GM18907 (cell line): ENCODE measurements at regions not wholly inside any gene's neighbourhood (a gene's known extent, or its start where the extent isn't known, plus 50 kb on each side); places are given as distances from the start of the nearest gene placed in this dataset.

Experiments used
- ATAC-seq: cut with Tn5 transposase; IDR thresholded peaks from one replicate; pipeline ENCODE4 v1.9.1; 2021; ENCODE audit warnings: mild to moderate bottlenecking, moderate library complexity; ENCODE audit not compliant: unreplicated experiment

DNA sequence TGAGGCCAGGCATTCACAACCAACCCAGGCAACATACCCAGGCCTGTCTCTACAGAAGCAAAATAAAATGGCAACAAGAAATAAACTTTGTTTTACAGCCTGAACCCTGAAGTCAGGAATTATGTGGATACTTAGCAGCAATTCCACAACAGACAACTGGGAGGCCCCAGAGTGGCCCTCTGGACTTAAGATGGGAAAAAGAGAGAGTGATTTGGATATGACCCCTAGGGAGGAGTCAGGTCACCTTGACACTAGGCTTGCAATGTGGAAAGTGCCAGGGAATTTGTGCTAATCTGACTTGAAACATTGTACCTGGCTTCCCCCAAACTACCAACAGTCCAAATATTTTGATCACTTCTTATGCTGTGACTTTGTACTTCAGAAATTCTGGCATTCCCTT is 193.1 kb downstream of the PARM1 start:
- ATAC-seq = no peak

DNA sequence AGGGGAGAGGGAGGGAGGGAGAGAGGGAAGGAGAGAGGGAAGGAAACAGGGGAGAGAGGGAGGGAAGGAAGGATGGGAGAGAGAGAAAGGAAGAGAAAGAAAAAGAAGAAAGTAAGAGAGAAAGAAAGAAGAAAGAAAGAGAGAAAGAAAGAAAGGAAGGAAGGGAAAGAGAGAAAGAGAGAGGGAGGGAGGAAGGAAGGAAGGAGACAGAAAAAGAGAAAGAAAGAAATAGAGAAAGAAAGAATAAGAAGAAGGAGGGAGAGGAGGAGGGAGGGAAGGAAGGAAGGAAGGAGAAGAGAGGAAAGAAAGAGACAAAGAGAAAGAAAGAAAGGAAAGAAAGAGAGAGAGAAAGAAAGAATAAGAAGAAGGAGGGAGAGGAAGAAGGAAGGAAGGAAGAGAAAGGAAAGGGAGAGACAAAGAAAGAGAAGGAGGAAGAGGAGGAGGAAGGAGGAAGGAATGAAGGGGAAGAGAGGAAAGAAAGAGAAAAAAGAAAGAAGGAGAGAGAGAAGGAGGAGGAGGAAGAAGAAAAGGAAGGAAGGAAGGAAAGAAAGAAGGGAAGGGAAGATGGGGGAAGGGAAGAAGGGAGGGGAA is 189.6 kb downstream of the PARM1 start:
- no peak for ATAC-seq

DNA sequence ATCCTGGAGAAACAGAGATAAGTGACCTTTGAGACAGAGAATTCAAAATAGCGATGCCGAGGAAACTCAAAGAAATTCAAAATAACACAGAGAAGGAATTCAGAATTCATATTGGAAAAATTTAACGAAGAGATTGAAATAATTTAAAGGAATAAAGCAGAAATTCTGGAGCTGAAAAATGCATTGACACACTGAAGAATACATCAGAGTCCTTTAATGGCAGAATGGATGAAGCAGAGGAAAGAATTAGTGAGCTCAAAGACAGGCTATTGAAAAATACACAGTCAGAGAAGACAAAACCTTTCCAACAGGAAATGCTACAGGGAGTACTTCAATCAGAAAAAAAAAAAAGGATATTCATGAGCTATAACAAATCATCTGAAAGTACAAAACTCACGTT is 185.8 kb downstream of the PARM1 start:
- no peak for ATAC-seq

DNA sequence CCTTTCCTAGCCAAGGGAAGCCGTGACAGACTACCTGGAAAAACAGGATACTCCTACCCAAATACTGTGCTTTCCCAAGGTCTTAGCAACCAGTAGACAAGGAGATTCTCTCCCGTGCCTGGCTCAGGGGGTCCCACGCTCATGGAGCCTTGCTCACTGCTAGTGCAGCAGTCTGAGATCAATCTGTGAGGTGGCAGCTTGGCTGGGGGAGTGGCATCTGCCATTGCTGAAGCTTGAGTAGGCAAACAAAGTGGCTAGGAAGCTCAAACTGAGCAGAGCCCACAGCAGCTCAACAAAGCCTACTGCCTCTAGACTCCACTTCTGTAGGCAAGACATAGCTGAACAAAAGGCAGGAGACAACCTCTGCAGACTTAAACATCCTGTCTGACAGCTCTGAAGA is 177.1 kb downstream of the PARM1 start:
- ATAC-seq = no peak

DNA sequence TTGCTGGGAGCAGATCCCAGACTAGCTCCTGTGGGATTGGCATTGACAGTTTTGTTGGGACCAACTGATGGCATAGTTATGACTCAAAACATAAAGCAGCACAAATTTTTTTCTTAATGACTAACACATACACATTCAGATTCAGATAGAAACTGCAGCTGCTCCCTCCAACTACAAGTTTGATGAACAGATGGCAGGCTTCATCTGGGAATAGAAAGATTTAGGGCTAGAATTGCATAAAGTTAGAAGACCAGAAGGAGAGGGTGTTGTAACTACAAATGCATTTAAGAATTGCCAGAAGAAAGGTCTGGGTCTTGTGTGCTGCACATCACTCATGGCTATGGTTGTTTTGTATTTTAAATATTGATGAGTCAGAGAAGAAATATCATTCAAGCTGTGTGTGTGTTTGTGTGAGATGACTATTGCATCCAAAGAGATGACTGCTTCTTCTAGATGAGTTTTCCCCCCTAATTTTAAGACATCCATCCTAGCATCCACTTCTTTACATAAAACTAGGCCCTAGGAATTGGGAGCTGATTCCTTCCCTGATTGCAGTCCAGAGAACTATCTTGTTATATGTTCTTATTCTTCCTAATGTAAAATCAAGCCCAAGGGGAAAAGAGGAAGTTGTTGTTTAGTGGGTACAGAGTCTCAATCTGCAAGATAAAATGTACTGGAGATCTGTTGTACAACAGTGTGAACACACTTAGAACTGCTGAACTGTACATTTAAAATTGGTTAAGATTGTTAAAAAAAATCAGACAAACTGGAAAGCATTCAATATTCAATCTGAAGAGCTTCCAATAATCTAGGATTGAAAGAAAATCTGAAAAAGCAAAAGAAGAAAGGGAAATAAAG is 175.1 kb downstream of the PARM1 start:
- no peak for ATAC-seq

DNA sequence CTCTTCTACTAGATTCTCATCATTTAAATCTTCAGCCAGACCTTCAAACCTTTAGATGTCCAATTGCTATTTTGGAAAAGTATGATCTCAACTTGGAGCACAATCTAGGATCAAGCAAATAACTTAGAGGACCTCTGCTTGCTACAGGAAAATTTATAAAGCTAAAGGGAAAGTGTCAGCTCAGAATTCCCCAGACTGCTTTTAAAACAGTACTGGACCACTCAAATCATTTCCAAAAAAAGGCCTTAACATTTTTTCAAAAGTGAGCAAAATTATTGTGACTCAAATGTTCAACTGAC is 169.8 kb downstream of the PARM1 start:
- no peak for ATAC-seq

DNA sequence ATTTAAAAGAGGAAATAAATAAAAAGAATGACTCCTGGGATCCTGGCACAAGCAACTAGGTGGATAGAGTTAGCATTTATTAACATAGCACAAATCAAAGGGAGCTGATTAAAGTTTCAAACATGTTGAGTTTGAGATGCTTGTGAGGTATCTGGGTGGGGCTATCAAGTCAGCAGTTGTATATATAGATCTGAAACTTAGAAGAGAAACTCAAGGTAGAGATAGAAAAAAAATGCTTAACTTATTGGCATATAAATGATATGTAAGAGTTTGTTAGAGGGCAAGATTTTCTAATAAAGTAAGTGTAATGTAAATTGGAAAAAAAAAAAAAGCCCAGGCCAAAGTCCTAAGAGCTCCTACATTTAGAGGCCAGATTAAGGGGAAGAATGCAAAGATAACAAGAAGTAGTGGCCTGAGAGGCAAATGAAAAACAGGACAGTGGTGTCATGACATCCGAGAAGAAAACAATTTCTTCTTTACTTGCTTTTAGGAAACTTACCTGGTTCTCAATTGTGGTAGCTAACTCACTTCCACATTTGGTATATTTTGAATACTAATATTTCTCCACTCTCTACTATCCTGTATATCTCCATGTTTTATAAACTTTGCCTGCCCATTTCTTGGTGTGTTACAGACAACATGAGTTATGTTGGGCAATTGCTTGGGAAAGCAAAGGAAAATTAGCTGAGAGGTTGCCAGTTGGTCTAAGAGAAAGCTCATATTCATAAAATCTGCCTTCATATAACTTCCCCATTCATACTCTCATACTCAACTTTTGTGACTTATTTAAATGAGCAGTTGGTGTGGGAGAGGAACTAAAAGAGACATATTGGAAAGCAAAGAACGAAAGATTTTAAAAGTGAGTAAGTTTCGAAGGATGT is 169.2 kb downstream of the PARM1 start:
- ATAC-seq = peak; percentile 49
